NCI-H2081 (cell line): ENCODE measurements at regions not wholly inside any gene's neighbourhood (a gene's known extent, or its start where the extent isn't known, plus 50 kb on each side); places are given as distances from the start of the nearest gene placed in this dataset.
A peak's percentile ranks its signal among the peaks of the same experiment; 100 is the strongest.

Source experiments
- DNase-seq, 2 experiments: peaks; one replicate each; lab custom pipeline; 2025; lab: John Stamatoyannopoulos, UW

DNA sequence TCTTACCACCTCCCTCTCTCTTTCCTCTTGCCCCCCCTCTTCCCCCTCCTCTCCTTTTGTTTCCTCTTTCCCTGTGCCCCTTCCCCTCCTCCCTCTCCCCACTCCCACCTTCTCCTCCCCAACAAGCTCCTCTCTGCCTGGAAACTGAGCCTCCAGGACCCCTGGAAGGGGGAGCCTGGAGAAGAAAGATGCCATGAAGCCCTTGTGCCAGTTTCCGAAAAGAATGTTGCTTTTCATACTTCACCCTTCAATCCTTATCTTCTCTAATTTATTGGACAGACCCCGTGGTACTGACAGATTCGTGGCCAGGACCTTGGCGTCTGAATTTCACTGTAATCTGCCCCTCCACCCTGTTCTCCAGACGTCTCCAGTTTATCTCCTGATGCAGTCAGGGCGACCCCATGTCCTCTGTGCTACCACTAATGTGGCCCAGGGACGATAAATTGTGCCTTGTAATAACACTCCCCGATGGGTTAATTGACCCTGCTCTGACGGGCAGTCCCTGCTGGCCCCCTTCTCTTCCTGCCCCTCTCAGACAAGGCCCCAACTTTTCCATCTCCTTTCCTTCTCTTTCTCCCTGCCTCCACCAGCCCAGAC is 138.4 kb upstream of the GSE1 start:
- DNase-seq = no peak

GRCh38 chr16:85475233-85475632 is 137.9 kb upstream of the GSE1 start:
- no peak for DNase-seq

GRCh38 chr16:85475691-85476300 is 137.3 kb upstream of the GSE1 start:
- DNase-seq = no peak

DNA sequence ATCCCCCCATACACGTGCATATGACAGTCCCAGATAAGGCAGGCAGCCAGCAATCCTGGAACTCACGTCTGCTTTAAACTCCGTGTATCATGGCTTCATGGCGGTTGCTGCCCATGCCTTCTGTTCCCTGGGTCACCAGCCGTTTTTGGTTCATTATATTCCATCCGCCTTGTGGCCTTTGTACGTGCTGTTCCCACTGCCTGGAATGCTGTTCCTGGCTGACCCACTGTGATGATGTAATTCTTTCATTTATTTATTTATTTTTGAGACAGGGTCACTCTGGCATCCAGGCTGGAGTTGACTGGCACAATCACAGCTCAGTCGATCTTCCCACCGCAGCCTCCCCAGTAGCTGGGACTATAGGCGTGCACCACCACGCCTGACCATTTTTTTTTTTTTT is 136.7 kb upstream of the GSE1 start:
- no peak for DNase-seq

GRCh38 chr16:85477801-85478363 is 135.2 kb upstream of the GSE1 start:
- DNase-seq = no peak

DNA sequence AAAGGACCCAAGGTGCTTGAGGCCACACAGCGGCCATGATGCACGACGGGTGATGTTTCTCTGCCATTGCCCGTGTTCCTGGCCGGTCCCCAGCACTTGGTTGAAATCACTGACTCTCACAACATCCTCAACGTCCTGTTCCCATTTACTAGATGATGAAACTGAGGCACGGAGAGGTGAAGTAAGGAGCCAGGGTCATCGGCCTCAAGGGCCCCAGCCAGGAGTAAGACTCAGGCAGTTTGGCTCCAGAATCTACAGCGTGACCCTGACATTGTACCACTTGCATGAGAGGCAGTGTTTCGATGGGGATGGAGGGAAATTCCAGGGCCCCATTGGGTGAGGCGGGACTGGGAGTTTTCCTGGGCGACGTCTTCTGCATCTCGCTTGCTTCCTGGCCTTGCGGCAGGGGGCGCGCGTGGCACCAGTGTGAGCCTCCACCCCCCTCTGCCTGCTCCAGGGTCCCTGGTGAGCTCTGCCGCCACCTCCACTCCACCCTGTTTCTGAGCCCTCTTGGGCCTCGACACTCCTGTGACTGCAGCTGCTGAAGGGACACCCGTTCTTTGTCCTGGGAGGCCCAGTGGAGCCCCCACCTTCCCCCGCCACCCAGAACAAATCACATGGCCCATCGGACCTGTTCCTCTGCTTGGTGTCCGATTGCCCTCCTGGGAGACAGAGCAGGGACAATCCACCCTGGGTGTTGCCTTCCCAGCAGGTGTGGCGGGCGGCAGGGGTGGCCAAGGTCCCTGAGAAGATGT is 133.0 kb upstream of the GSE1 start:
- DNase-seq = peak in 1 of 2 experiments; percentile 36

- peak in 1 of 2 experiments; percentile 55 for DNase-seq
Measured at GRCh38 chr16:85480727-85481101, 132.4 kb upstream of the GSE1 start.

DNA sequence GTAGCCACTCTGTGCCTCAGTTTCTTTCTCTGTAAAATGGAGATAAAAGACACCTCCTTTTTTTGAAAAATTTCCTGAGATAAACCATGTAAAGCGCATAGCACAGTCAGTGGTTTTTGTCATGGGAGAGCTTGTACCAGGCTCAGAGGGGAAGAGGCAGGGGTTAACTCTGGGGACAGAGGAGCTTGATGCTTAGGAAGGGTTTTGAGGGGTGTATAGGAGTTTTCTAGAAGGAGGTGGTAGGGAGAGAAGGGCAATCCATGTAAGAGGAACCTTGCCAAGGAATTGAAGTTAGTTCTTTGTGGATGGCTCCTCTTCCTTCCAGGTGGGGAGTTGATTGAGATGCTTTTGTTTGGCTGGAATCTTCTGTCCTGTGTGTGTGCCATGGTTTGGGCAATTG is 131.9 kb upstream of the GSE1 start:
- DNase-seq = no peak

DNA sequence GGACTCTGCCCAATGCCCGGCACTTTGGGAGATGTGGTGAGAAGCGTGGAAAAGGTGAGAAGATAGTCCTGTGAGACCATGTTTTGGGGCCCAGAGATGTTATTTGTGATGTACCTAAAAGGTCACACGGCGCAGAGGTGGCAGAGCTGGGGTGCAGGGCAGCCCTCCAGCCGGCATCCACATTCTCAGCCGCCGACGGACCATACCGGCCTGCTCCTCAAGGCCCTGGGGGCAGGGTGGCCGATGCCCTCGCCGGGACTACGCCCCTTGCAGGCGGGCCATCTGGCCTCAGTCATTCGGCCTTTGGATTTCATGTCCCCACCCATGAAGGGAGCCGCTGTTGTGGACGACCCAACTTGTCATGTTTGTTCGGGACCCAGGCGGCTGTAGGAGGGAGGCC is 131.4 kb upstream of the GSE1 start:
- no peak for DNase-seq

DNA sequence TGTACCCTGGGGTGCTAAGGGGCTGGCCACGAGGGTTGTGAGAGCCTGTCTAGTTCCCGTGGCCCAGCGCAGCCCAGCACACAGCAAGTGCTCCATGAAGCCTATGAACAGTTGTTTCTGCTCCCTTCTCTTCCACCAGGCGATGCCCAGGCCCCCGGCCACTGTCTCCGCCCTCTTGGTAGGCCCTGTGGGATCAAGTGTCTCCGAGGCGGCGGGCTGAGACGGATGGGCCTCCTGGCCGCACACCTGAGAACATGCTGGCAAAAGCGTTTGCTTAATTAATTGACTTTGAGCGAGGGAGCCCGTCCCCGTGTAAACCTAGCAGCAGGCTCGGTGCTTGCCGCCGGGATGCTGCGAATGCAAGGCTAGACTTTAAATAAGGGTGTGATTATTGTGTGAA is 129.7 kb upstream of the GSE1 start:
- peak; percentile 33 to 61 for DNase-seq

GRCh38 chr16:85484347-85485300 is 128.5 kb upstream of the GSE1 start:
- peak; percentile 73 to 89 for DNase-seq

DNA sequence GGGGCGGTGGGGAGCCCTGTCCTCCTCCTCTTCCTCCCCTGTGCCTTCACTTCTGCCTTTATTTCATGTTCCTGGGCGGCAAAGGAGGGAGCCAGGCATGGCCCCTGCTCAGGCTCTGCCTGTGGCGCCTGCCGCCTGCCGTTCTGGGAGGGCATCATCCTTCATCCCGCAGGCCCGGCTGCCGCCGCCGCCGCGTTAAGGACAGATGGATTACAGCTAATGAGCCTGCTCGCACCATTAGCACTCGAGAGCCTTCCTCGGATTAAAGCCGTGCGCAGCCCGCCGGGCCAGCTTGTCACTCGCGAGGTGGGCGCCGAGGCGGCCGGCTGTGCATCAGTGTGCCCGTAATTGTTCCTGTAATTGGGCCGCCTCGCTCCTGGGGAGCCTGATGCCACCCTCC is 127.7 kb upstream of the GSE1 start:
- DNase-seq = peak; percentile 74 to 85

DNA sequence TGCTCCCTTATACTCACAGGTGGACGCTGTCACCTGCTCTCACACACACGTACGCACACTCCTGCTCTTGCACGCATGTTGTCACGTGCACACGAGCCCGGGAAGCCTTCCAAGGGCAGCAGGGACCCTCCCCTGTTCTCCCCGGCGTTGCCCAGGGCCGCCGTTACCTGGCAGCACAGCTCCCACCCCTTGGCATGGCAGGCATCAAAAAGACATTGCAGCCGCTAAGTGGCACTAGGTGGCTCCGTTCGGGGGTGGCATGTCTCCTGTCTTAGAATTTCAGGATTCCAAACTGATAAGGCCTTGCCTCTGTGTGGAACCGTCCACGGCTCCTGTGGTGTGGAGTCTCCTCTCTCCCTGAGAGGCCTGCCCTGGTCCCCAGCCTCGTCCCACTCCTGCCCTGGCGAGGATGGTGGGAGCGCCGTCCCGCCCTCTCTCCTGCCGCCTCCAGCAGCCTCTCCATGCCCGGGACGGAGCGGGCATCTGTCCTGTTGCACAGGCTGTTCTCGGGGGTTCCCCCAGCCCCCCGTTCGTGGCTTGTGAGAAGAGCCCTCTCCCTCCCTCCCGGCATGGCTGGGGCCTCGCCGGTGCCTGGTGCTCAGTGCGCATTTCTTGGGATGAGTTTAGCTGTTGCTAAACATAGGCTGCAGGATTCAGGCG is 126.7 kb upstream of the GSE1 start:
- peak in 1 of 2 experiments; percentile 13 for DNase-seq

DNA sequence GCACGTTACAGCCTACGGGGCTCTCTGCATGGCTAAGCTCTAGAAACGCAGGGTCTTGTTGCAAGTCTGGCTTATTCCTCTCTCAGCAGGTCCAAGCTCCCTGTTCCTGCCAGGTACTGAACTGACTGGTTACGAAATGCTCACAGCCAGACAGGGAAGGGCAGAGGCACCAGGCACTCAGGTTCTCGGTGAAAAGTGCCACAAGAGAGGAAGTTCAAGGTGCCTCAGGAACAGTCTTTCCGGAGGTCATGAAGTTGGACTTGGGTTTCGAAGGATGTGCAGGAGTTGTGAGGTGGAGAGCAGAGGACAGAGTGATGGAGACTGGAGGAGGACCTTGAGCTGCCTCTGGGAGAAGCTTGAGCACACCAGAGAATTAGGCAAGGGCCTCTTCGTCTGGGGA is 124.7 kb upstream of the GSE1 start:
- DNase-seq = no peak

- no peak for DNase-seq
Measured at GRCh38 chr16:85490407-85491057, 122.6 kb upstream of the GSE1 start.

DNA sequence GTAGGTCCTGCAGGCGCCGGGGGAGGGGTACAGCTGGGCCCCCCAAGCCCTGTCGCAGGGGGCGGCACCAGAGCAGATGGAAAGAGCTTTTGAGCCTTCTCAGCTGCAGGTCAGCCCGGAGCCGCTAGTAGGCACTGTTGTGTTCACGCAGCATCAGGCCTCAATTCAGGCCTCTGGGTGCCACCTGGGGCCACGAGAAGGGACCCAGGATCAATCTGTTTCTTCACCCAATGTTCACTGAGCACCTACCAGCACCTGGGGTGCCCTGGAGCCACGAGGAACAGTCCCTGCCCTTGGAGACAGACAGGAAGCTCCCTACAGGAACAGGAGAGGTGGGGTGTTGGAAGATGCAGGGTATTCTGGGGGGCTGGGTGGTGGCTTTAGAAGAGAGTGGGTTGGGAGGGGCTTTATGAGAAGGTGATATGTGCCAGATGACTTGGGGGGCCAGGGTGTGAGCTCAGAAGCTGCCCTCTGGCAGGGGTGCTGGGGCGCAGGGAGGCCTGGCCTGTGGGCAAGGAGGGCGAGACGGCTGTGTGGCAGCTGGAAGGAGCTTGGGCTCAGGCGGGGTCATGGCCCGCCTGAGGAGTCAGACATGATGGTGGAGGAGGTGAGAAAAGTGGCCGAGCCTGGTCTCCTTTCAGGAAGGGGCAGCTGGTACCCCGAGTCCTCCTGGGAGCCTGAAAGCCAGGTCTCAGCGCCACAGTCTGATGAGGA is 121.9 kb upstream of the GSE1 start:
- DNase-seq = no peak

- no peak for DNase-seq
Measured at GRCh38 chr16:85491798-85492294, 121.3 kb upstream of the GSE1 start.

GRCh38 chr16:85492295-85492864 is 120.7 kb upstream of the GSE1 start:
- DNase-seq = no peak

GRCh38 chr16:85494315-85494714 is 118.8 kb upstream of the GSE1 start:
- DNase-seq = no peak

GRCh38 chr16:85495259-85495658 is 117.9 kb upstream of the GSE1 start:
- no peak for DNase-seq
